GM10248 (cell line): ENCODE measurements at regions not wholly inside any gene's neighbourhood (a gene's known extent, or its start where the extent isn't known, plus 50 kb on each side); places are given as distances from the start of the nearest gene placed in this dataset.
"Not testable (repeated sequence)": the region's sequence is repeated elsewhere in the genome, so short reads cannot be mapped to it uniquely, and the experiment has no call there.

Experiments
- CTCF ChIA-PET: fragments of 300-600 bp; sonication (Branson Sonifier 250); formaldehyde crosslinking; extraction: SDS; loops from one replicate; lab custom pipeline; 2021; ENCODE audit warnings: antibody characterized with exemption; lab: Yijun Ruan, JAX
- POLR2A ChIA-PET: fragments of 350-650 bp; sonication (Branson Sonifier 250); formaldehyde crosslinking; extraction: SDS; loops from one replicate; lab custom pipeline; 2020; ENCODE audit warnings: antibody characterized with exemption; lab: Yijun Ruan, JAX
- DNase-seq: peaks from one replicate; pipeline ENCODE4 v3.0.0; 2012; ENCODE audit errors: extremely low spot score
- TF ChIP-seq, protein P1 (sequence below): IDR thresholded peaks from 2 replicates; pipeline ENCODE4 v1.5.1; 2012; ENCODE audit warnings: mild to moderate bottlenecking, low read depth; ENCODE audit errors: extremely low read depth, missing control alignments, control extremely low read depth

DNA sequence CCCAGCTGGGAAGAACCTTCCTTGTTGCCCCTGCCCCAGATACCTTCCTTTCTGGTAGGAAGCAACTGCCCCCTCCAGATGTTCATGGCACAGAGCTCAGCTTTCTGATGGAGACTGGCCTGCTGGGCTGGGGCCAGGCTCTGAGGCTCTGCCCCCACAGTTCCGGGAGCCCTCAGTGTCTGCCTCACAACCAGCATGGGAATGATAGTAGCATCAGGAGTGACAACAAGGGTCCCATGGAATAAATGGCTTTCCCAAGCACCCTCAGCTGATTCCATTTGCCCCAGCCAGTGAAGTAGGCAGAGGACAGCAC, 65.6 kb upstream of the IQSEC1 start:
- ChIA-PET CTCF (no interaction called here), POLR2A (no interaction called here)
- TF ChIP-seq, protein P1, sequence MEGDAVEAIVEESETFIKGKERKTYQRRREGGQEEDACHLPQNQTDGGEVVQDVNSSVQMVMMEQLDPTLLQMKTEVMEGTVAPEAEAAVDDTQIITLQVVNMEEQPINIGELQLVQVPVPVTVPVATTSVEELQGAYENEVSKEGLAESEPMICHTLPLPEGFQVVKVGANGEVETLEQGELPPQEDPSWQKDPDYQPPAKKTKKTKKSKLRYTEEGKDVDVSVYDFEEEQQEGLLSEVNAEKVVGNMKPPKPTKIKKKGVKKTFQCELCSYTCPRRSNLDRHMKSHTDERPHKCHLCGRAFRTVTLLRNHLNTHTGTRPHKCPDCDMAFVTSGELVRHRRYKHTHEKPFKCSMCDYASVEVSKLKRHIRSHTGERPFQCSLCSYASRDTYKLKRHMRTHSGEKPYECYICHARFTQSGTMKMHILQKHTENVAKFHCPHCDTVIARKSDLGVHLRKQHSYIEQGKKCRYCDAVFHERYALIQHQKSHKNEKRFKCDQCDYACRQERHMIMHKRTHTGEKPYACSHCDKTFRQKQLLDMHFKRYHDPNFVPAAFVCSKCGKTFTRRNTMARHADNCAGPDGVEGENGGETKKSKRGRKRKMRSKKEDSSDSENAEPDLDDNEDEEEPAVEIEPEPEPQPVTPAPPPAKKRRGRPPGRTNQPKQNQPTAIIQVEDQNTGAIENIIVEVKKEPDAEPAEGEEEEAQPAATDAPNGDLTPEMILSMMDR, result no peak
- no peak for DNase-seq

DNA sequence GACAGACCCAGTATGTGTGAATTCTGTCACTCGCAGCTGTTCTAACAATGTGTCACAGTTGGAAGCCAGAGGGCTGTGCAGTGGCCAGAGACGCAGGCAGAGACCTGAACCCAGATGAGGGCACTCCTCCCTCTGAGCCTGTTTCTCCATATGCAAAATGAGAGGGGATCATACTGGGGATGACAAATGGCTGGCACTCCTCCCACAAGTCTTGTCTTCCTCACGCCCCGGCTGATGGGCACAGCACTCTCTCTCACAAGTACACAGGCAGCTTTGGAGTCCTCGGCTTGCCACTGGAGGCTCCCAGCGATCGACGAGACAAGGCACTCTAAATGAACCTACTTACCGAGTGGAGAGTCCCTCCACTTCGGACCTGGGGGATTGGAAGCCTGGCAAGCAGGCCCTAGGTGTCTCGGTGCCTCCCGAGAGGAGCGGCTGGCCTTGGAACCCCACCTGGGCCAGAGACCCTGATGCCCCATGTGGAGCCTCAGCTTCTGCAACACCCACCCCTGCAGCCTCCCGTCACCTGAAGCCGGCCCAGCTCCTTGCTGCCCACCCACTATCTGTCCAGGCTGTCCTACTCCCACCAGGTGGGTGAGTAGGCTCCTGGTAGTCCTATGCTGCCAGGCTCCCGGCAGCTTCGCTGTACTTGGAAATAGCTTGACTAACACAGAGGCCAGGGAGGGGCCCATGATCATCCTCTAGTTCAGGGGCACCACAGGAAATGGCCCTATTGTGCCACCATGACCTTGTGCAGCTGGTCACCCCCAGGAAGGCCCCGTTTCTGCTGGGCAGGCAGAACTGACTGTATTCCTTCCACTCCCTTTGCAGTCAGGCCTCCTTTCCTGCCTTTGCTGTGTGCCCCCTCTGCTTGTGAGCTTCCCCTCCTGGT, 65.0 kb upstream of the IQSEC1 start:
- DNase-seq, result no peak
- ChIA-PET POLR2A (no interaction called here), CTCF (no interaction called here)
- TF ChIP-seq, protein P1, result no peak

DNA sequence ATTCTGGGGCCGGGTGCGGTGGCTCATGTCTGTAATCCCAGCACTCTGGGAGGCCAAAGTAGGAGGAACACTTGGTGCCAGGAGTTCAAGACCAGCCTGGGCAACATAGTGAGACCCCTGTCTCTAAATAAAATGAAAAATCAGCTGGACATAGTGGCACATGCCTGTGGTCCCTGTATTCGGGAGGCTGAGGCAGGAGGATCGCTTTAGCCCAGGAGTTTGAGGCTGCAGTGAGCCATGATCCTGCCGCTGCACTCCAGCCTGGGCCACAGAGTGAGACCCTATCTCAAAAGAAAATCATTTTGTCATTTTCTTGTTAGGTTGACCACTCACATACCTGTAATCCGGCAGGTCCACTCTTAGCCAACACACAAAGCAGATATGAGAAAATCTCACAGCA, 63.6 kb upstream of the IQSEC1 start:
- POLR2A ChIA-PET, result not testable (repeated sequence)

DNA sequence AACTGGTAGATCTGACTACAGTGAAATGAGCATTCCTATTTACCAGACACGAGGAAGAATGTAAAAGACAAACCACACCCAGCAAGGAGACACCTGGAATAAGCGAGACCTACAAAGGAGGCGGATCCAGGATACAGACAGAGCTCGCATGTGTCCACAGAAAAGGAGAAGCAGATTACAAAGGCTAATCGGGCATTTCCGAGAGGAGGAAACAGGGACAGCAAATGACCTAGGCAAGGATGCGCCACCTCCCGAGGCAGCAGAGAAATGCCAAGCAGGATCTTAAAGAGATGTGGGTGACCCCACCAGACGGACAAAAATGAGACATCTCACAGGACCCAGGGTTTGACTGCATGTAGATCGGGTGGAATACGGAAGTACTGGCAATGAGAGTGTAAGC, 63.2 kb upstream of the IQSEC1 start:
- ChIA-PET POLR2A (no interaction called here), CTCF (no interaction called here)
- TF ChIP-seq, protein P1, result no peak
- DNase-seq, result no peak

More for the DNA sequence above, 63.6 kb upstream of the IQSEC1 start:
- DNase-seq, CTCF ChIA-PET: not testable (repeated sequence)

DNA sequence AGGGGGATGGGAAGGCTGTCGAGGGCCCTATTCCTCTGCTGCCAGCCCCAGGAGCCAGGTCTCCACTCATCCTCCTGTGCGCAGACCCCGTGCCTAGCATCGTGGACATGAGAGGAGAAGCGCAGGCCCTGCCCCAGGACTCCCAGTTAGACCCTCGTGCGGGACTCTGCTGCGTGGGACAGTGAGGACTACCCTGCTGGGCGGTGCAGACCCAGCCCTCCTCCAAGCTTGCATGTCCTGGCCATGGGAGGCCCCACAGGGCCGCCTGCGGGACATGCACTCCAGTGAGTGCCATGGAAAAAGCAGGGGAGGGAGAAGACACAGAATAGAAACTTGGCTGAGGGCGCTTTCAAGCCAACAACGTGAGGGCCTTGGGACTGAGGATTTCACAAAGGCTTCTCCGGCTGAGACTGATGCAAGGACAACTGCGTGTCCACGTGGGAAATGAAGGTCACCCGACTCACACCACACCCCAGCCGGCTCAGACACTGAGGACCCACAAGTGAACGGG, 62.6 kb upstream of the IQSEC1 start:
- no peak for DNase-seq
- ChIA-PET CTCF (no interaction called here), POLR2A (no interaction called here)
- TF ChIP-seq, protein P1, result no peak

DNA sequence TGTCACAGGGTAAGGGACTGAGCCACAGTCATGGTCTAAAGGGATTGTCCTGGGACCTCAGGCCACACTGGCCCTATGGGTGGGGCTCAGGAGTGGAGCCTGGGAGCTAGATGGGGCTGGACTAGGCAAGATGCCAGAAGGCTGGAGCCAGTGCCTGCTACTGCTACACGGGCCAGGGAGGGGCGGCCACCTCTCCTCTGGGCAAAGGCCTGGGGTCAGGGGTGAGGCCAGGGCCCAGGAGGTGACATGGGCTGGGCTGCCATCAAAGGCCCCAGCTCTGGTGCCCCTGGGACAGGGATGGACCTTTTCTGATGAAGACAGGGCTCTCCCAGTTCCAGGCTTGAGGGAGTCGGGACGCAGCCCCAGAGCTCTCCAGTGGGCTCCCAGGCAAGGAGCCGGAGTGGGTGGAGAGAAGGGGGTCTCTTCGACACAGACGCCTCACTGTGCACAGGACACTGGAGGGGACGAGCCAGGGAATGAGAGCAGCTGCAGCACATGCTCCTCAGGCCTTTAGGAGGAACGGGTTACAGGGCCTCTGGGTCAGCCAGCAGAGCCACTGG, 62.1 kb upstream of the IQSEC1 start:
- ChIA-PET CTCF (no interaction called here), POLR2A (no interaction called here)
- no peak for DNase-seq
- TF ChIP-seq, protein P1, result no peak

DNA sequence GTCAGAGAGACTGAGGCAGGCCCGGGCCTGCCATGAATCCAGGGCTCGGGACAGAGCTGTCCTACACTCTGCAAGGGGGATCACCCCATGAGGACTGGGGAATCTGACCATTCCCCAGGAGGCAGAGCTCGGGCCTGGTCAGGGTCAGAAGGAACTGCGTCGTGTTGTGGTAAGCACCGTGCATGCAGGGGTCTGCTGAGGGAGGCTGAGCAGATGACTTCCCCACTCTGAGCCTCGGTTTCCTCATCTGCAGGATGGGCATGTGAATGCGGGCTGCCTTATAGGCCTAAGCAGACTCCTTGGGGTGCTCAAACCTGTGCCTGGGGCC, 61.6 kb upstream of the IQSEC1 start:
- ChIA-PET POLR2A (no interaction called here), CTCF (no interaction called here)
- no peak for DNase-seq
- TF ChIP-seq, protein P1, result no peak
